Calu3 (cell line): ENCODE measurements at regions not wholly inside any gene's neighbourhood (a gene's known extent, or its start where the extent isn't known, plus 50 kb on each side); places are given as distances from the start of the nearest gene placed in this dataset.

ENCODE experiments used
- BruUV-seq: library from RNA; stranded (reverse); fragments of 400-500 nt; replicated peaks from 2 replicates; lab custom pipeline; 2021; lab: Mats Ljungman, UMichigan
- CTCF ChIA-PET: fragments of 300-600 bp; sonication (Branson Sonifier 250); formaldehyde crosslinking; loops from one replicate; lab custom pipeline; 2022; ENCODE audit warnings: antibody characterized with exemption; lab: Charles Lee
- DNase-seq: peaks from one replicate; pipeline ENCODE4 v3.0.0; 2022
- H3K27ac Mint-ChIP-seq: one replicate; pipeline ENCODE4 v1.8.0; 2022; ENCODE audit warnings: mixed read lengths; ENCODE audit not compliant: unreplicated experiment
- H3K27me3 Mint-ChIP-seq: one replicate; pipeline ENCODE4 v1.8.0; 2022; ENCODE audit warnings: mixed read lengths; ENCODE audit not compliant: unreplicated experiment
- H3K36me3 Mint-ChIP-seq: one replicate; pipeline ENCODE4 v1.8.0; 2022; ENCODE audit warnings: mild to moderate bottlenecking, moderate library complexity, mixed read lengths; ENCODE audit not compliant: insufficient read depth, unreplicated experiment
- H3K4me1 Mint-ChIP-seq: one replicate; pipeline ENCODE4 v1.8.0; 2022; ENCODE audit warnings: mild to moderate bottlenecking, low read depth, mixed read lengths; ENCODE audit not compliant: unreplicated experiment
- H3K4me3 Mint-ChIP-seq: one replicate; pipeline ENCODE4 v1.8.0; 2022; ENCODE audit warnings: mild to moderate bottlenecking, low read depth, moderate library complexity, mixed read lengths; ENCODE audit not compliant: unreplicated experiment
- H3K9me3 Mint-ChIP-seq: one replicate; pipeline ENCODE4 v1.8.0; 2022; ENCODE audit warnings: low read depth, mixed read lengths; ENCODE audit not compliant: unreplicated experiment
- CTCF ChIP-seq: fragments of 200-600 bp; IDR thresholded peaks from one replicate; pipeline ENCODE4 v1.8.0; 2022; ENCODE audit warnings: antibody characterized with exemption; ENCODE audit not compliant: unreplicated experiment
- intact Hi-C: fragments of 100-400 bp; cut with micrococcal nuclease; formaldehyde crosslinking; loops from one replicate; pipeline ENCODE4 v1.10.0; 2022; ENCODE audit not compliant: unreplicated experiment

GRCh38 chr16:49953090-49953489 lies 71.9 kb upstream of the CNEP1R1 start:
- Mint-ChIP-seq H3K36me3 (no peaks in the 10 kb centered on the region), H3K27ac (no peak overlapping the region), H3K4me3 (no peak overlapping the region), H3K4me1 (no peaks in the 10 kb centered on the region), H3K9me3 (no peaks in the 10 kb centered on the region), H3K27me3 (peaks cover 66% of the 10 kb centered on the region)
- intact Hi-C loops: no loop called here
- no peak for TF ChIP-seq CTCF
- CTCF ChIA-PET: no interaction called here
- BruUV-seq: no TSS peak
- no peak for DNase-seq

GRCh38 chr16:49955858-49956257 lies 69.2 kb upstream of the CNEP1R1 start:
- Mint-ChIP-seq H3K4me1 (no peaks in the 10 kb centered on the region), H3K9me3 (no peaks in the 10 kb centered on the region), H3K27me3 (peaks cover 60% of the 10 kb centered on the region), H3K36me3 (no peaks in the 10 kb centered on the region), H3K4me3 (no peak overlapping the region), H3K27ac (no peak overlapping the region)
- DNase-seq: no peak
- no TSS peak for BruUV-seq
- no peak for TF ChIP-seq CTCF
- CTCF ChIA-PET: no interaction called here
- intact Hi-C loops: no loop called here

GRCh38 chr16:49956915-49957314 lies 68.1 kb upstream of the CNEP1R1 start:
- DNase-seq: no peak
- no peaks in the 10 kb centered on the region for H3K4me1 Mint-ChIP-seq
- no peak overlapping the region for H3K27ac Mint-ChIP-seq
- no TSS peak for BruUV-seq
- H3K36me3 Mint-ChIP-seq: no peaks in the 10 kb centered on the region
- intact Hi-C loops: no loop called here
- H3K4me3 Mint-ChIP-seq: no peak overlapping the region
- no peaks in the 10 kb centered on the region for H3K9me3 Mint-ChIP-seq
- peaks cover 71% of the 10 kb centered on the region for H3K27me3 Mint-ChIP-seq
- CTCF ChIA-PET: interaction anchor here (0.7 to 1.6 kb wide), 3 partner anchors 9 to 1451 kb away, joined by 3 to 6 read pairs (median 4); no protein-coding TSS in a partner anchor
- no peak for TF ChIP-seq CTCF

- H3K27me3 Mint-ChIP-seq: peaks cover 74% of the 10 kb centered on the region
- intact Hi-C loops: no loop called here
- no peak for TF ChIP-seq CTCF
- no peaks in the 10 kb centered on the region for H3K4me1 Mint-ChIP-seq
- no TSS peak for BruUV-seq
- no peak overlapping the region for H3K4me3 Mint-ChIP-seq
- DNase-seq: no peak
- no peaks in the 10 kb centered on the region for H3K9me3 Mint-ChIP-seq
- no peaks in the 10 kb centered on the region for H3K36me3 Mint-ChIP-seq
- CTCF ChIA-PET: interaction anchor here (0.6 to 1.6 kb wide), 8 partner anchors 19 to 1271 kb away, joined by 3 to 8 read pairs (median 4); partner anchors contain the start of gene CNEP1R1
- no peak overlapping the region for H3K27ac Mint-ChIP-seq
Measured at GRCh38 chr16:49958448-49958847, 66.6 kb upstream of the CNEP1R1 start.
